Osteocyte (in vitro differentiated cells): ENCODE measurements at regions not wholly inside any gene's neighbourhood (a gene's known extent, or its start where the extent isn't known, plus 50 kb on each side); places are given as distances from the start of the nearest gene placed in this dataset.

Experiments
- DNase-seq: peaks from one replicate; pipeline ENCODE4 v3.0.0; 2021; ENCODE audit warnings: mixed read lengths; ENCODE audit not compliant: unreplicated experiment; ENCODE audit errors: extremely low spot score
- H3K27ac Mint-ChIP-seq: one replicate; pipeline ENCODE4 v1.8.0; 2021; ENCODE audit warnings: mild to moderate bottlenecking, mixed read lengths; ENCODE audit not compliant: unreplicated experiment
- H3K27me3 Mint-ChIP-seq: one replicate; pipeline ENCODE4 v1.8.0; 2021; ENCODE audit warnings: mixed read lengths; ENCODE audit not compliant: unreplicated experiment
- H3K36me3 Mint-ChIP-seq: one replicate; pipeline ENCODE4 v1.8.0; 2021; ENCODE audit warnings: mixed read lengths; ENCODE audit not compliant: unreplicated experiment
- H3K4me1 Mint-ChIP-seq: one replicate; pipeline ENCODE4 v1.8.0; 2021; ENCODE audit warnings: mixed read lengths; ENCODE audit not compliant: unreplicated experiment
- H3K4me3 Mint-ChIP-seq: one replicate; pipeline ENCODE4 v1.8.0; 2021; ENCODE audit warnings: mild to moderate bottlenecking, moderate library complexity, mixed read lengths; ENCODE audit not compliant: unreplicated experiment
- H3K9me3 Mint-ChIP-seq: one replicate; pipeline ENCODE4 v1.8.0; 2021; ENCODE audit warnings: mixed read lengths; ENCODE audit not compliant: unreplicated experiment
- CTCF ChIP-seq: fragments of 200-600 bp; sonication (generic); IDR thresholded peaks from 2 replicates; pipeline ENCODE4 v1.5.0; 2021; ENCODE audit warnings: antibody characterized with exemption, mild to moderate bottlenecking, moderate library complexity

- no peaks in the 10 kb centered on the region for H3K4me1 Mint-ChIP-seq
- H3K27ac Mint-ChIP-seq = no peak overlapping the region
- H3K27me3 Mint-ChIP-seq = no peaks in the 10 kb centered on the region
- H3K36me3 Mint-ChIP-seq = no peaks in the 10 kb centered on the region
- TF ChIP-seq CTCF = no peak
- no peak overlapping the region for H3K4me3 Mint-ChIP-seq
- DNase-seq = no peak
- H3K9me3 Mint-ChIP-seq = peaks cover 5% of the 10 kb centered on the region
Observed at GRCh38 chr5:109937951-109938350, 248.2 kb downstream of the MAN2A1 start.

DNA sequence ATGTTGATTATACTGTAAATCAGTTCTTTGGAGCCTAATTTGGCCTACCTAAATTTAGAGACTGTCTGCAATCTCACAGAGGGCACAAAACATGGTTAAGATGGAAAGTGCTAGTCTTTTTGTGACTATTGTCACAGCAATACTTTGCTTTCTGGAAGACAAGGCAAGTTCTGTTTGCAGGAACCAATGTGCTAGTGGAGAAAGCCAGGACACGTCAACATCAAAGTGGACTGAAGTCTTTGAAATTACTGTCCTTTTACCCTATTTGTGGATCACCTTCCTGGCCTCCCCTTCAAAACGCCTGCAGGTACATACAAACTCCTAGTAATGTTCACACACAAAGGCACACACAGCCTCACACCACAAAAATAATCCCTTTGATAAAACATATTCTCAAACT, 248.7 kb downstream of the MAN2A1 start:
- DNase-seq = no peak
- Mint-ChIP-seq H3K4me1 (no peaks in the 10 kb centered on the region), H3K36me3 (no peaks in the 10 kb centered on the region), H3K9me3 (peaks cover 5% of the 10 kb centered on the region), H3K4me3 (no peak overlapping the region), H3K27ac (no peak overlapping the region), H3K27me3 (no peaks in the 10 kb centered on the region)
- TF ChIP-seq CTCF = no peak

DNA sequence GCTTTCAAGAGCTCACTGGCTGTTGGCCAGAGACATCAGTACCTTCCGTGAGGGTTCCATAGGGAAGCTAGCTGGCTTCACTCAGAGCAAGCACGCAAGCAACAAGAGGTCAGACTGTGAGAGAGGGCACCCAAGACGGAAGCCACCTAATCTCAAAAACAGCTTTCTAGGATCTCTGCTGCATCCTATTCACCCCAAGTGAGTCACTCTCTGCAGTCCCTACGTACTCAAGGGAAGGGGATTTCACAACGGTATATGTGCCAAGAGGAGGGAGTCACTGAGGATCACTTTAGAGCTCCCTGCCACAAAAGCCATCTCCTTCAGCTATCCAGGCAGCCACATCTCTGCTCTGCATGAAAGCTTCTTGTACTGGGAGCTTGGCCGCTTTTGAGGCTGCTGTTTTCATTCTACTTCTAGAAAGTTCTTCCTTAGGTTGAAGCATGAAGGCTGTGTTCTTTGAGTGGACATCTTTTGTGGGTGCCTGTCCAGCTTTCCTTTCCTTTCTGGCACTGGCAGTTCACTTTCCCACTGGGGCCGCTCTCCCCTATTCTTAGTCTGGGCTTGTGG, 249.5 kb downstream of the MAN2A1 start:
- TF ChIP-seq CTCF = no peak
- H3K27me3 Mint-ChIP-seq = no peaks in the 10 kb centered on the region
- DNase-seq = no peak
- H3K4me1 Mint-ChIP-seq = peaks cover 4% of the 10 kb centered on the region
- H3K4me3 Mint-ChIP-seq = no peak overlapping the region
- no peaks in the 10 kb centered on the region for H3K36me3 Mint-ChIP-seq
- H3K9me3 Mint-ChIP-seq = peaks cover 5% of the 10 kb centered on the region
- no peak overlapping the region for H3K27ac Mint-ChIP-seq

DNA sequence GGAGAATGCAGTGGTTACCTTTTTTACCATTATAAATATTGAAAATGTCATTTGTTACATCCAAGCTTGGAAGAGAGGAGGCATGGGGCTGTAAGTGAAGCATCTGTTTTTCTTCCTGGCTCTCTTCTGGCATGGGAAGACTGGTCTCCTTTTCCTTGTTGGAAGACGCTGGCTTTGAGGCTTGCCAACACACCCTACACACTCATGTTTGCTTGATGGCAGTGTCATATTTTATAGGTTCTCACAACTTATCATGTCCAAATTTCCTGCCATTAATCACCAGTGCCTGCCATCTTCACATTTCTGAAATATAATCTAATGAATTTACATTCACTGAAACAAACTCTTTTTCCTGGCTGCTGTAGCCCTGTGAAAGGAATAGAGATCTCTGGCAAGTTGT, 252.9 kb downstream of the MAN2A1 start:
- Mint-ChIP-seq H3K36me3 (no peaks in the 10 kb centered on the region), H3K4me3 (no peak overlapping the region), H3K4me1 (peaks cover 29% of the 10 kb centered on the region), H3K27me3 (no peaks in the 10 kb centered on the region), H3K27ac (no peak overlapping the region), H3K9me3 (peaks cover 5% of the 10 kb centered on the region)
- TF ChIP-seq CTCF = no peak
- no peak for DNase-seq

DNA sequence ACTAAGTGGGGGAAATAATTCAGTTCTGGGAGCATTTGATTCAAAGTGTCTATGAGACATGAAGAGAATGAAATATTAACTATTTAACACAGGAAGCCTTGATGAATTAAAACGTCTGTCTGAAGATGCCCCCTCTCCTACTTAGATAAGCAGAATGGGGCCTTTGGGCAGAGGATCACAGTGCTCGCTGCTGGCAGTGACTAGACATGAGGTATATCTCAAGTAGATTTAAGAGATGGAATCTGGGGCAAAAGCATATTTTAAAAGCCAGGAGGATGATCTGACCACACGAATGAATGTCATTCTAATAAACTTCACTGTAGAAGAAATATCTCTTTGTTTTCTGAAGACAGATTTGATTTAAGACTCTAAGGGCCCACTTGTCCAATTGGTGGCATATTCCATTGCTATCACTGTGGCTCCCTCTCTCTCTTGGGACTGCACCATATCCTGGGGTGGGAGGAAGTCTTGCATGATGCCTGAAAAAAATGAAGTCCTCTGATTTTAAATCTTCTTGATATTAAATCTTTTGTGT, 254.0 kb downstream of the MAN2A1 start:
- Mint-ChIP-seq H3K36me3 (no peaks in the 10 kb centered on the region), H3K27me3 (no peaks in the 10 kb centered on the region), H3K4me1 (peaks cover 29% of the 10 kb centered on the region), H3K4me3 (no peak overlapping the region), H3K9me3 (peaks cover 5% of the 10 kb centered on the region), H3K27ac (no peak overlapping the region)
- no peak for TF ChIP-seq CTCF
- no peak for DNase-seq
